ENCODE measurements at regions not wholly inside any gene's neighbourhood (a gene's known extent, or its start where the extent isn't known, plus 50 kb on each side); places are given as distances from the start of the nearest gene placed in this dataset.

DNA sequence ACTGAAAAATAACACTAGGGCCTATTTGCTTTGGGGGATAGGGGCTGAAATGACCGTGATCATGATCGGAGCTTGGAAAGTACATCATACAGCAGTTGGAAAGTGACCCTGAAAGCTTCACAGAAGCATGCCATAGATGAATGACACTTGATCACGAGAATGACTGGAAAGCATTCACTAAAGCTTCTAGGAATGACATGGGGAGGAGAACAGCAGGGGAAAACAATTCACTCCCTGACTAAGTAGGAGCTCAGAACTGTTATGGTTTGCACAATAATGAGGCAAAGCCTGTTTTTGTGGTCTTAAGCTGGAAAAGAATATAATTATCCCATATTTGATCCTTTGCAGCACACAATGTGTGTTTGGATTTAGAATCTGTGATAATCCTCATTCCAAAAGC is 237.5 kb downstream of the NOL4 start:
- Histone ChIP-seq H3K4me1 (ENCODE audit: control insufficient read depth in 1 of 2, insufficient read depth in 2 of 2, low read length in 2 of 2) (no peaks in the 10 kb centered on the region), H3K9me3 (ENCODE audit: control insufficient read depth in 1 of 2, low read length in 2 of 2) (no peaks in the 10 kb centered on the region), H3K27me3 (ENCODE audit: control insufficient read depth in 1 of 2, insufficient read depth in 2 of 2, low read length in 2 of 2) (no peaks in the 10 kb centered on the region), H3K27ac (ENCODE audit: low read depth, low read length) (no peak overlapping the region), H3K9ac (ENCODE audit: low read depth in 1 of 2, low read length in 2 of 2) (no peak overlapping the region), H3K4me3 (ENCODE audit: low read depth in 1 of 2, low read length in 2 of 2) (no peak overlapping the region), H3K36me3 (ENCODE audit: control insufficient read depth in 1 of 2, insufficient read depth in 2 of 2, low read length in 2 of 2) (no peaks in the 10 kb centered on the region)

DNA sequence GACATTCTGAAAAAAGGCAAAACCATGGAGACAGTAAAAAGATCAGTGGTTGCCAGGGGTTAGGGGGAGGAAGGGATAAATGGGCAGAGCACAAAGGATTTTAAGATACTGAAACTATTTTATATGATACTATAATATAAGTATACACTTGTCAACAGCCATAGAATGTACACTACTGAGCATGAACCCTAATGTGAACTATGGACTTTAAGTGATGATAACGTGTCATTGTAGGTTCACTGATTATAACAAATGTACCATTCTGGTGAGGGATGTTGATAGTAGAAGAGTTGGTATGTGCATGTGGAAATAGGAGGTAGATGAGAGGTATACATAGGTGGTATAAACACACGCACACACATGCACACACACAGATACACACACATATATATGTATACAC is 241.6 kb downstream of the NOL4 start:
- H3K9ac ChIP-seq (ENCODE audit: low read depth in 1 of 2, low read length in 2 of 2): no peak overlapping the region
- H3K4me1 ChIP-seq (ENCODE audit: control insufficient read depth in 1 of 2, insufficient read depth in 2 of 2, low read length in 2 of 2): no peaks in the 10 kb centered on the region
- H3K9me3 ChIP-seq (ENCODE audit: control insufficient read depth in 1 of 2, low read length in 2 of 2): no peaks in the 10 kb centered on the region
- H3K4me3 ChIP-seq (ENCODE audit: low read depth in 1 of 2, low read length in 2 of 2): no peak overlapping the region
- H3K27ac ChIP-seq (ENCODE audit: low read depth, low read length): no peak overlapping the region
- no peaks in the 10 kb centered on the region for H3K36me3 ChIP-seq (ENCODE audit: control insufficient read depth in 1 of 2, insufficient read depth in 2 of 2, low read length in 2 of 2)
- H3K27me3 ChIP-seq (ENCODE audit: control insufficient read depth in 1 of 2, insufficient read depth in 2 of 2, low read length in 2 of 2): no peaks in the 10 kb centered on the region

DNA sequence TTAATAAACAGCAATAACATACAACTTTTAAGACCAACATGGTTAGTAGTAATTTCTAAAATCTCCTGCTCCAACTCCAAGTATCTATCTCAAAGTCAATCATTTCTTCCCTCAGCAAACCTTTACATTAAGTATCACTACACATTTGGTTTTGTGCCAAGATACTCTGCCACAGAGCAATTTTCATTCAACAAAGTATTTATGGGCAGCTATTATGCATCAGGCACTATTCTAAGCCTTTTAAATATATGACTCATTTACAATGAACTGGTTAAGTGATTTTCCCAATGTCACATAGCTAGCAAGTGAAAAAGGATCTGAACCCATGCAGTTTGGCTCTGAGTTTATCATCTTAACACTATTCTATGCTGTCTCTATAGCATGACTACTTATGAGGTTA is 264.3 kb downstream of the NOL4 start:
- H3K9ac ChIP-seq (ENCODE audit: low read depth in 1 of 2, low read length in 2 of 2): no peak overlapping the region
- no peak overlapping the region for H3K4me3 ChIP-seq (ENCODE audit: low read depth in 1 of 2, low read length in 2 of 2)
- no peak overlapping the region for H3K27ac ChIP-seq (ENCODE audit: low read depth, low read length)
- H3K4me1 ChIP-seq (ENCODE audit: control insufficient read depth in 1 of 2, insufficient read depth in 2 of 2, low read length in 2 of 2): no peaks in the 10 kb centered on the region
- no peaks in the 10 kb centered on the region for H3K9me3 ChIP-seq (ENCODE audit: control insufficient read depth in 1 of 2, low read length in 2 of 2)
- H3K27me3 ChIP-seq (ENCODE audit: control insufficient read depth in 1 of 2, insufficient read depth in 2 of 2, low read length in 2 of 2): no peaks in the 10 kb centered on the region
- no peaks in the 10 kb centered on the region for H3K36me3 ChIP-seq (ENCODE audit: control insufficient read depth in 1 of 2, insufficient read depth in 2 of 2, low read length in 2 of 2)

DNA sequence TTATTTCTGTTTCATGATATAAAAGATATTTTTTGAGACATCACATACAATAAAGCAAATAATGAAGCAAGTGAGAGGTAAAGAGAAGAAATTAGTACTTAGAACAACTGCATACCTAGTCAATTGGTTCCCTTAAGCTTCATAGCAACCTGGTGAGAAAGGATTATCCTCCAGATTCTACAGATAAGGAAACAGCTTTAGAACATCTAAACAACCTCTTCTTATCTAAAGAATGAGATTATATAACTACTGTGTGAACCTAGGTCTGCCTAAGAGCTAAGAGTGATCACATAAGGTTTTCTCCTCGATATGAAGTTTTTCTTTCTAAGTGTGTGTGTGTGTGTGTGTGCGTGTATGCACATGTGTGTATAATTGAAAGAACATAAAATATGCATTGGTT is 265.1 kb downstream of the NOL4 start:
- Histone ChIP-seq H3K27me3 (ENCODE audit: control insufficient read depth in 1 of 2, insufficient read depth in 2 of 2, low read length in 2 of 2) (no peaks in the 10 kb centered on the region), H3K36me3 (ENCODE audit: control insufficient read depth in 1 of 2, insufficient read depth in 2 of 2, low read length in 2 of 2) (no peaks in the 10 kb centered on the region), H3K27ac (ENCODE audit: low read depth, low read length) (no peak overlapping the region), H3K9ac (ENCODE audit: low read depth in 1 of 2, low read length in 2 of 2) (no peak overlapping the region), H3K9me3 (ENCODE audit: control insufficient read depth in 1 of 2, low read length in 2 of 2) (no peaks in the 10 kb centered on the region), H3K4me3 (ENCODE audit: low read depth in 1 of 2, low read length in 2 of 2) (no peak overlapping the region), H3K4me1 (ENCODE audit: control insufficient read depth in 1 of 2, insufficient read depth in 2 of 2, low read length in 2 of 2) (no peaks in the 10 kb centered on the region)

DNA sequence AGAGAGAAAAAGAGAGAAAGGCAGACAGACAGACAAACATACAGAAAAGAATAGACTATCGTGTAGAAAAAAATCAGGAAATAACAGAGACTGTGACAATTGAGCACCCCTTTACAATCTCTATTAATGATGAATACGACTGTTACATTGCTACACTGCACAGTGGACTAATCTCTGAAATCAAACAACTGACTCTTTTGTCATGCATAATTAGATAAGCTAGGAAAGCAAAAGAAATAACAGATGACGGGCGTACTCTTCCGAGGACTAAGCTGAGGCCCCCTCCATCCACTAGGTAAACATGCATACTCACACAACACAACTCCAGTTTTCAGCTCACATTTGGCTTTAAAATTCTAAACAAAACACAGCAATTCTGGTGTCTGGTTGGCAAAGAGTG is 267.0 kb downstream of the NOL4 start:
- Histone ChIP-seq H3K9me3 (ENCODE audit: control insufficient read depth in 1 of 2, low read length in 2 of 2) (no peaks in the 10 kb centered on the region), H3K4me1 (ENCODE audit: control insufficient read depth in 1 of 2, insufficient read depth in 2 of 2, low read length in 2 of 2) (no peaks in the 10 kb centered on the region), H3K4me3 (ENCODE audit: low read depth in 1 of 2, low read length in 2 of 2) (no peak overlapping the region), H3K27ac (ENCODE audit: low read depth, low read length) (no peak overlapping the region), H3K9ac (ENCODE audit: low read depth in 1 of 2, low read length in 2 of 2) (no peak overlapping the region), H3K36me3 (ENCODE audit: control insufficient read depth in 1 of 2, insufficient read depth in 2 of 2, low read length in 2 of 2) (no peaks in the 10 kb centered on the region), H3K27me3 (ENCODE audit: control insufficient read depth in 1 of 2, insufficient read depth in 2 of 2, low read length in 2 of 2) (no peaks in the 10 kb centered on the region)

GRCh38 chr18:33951031-33951430 is 273.7 kb downstream of the NOL4 start:
- H3K4me3 ChIP-seq (ENCODE audit: low read depth in 1 of 2, low read length in 2 of 2): no peak overlapping the region
- no peaks in the 10 kb centered on the region for H3K4me1 ChIP-seq (ENCODE audit: control insufficient read depth in 1 of 2, insufficient read depth in 2 of 2, low read length in 2 of 2)
- no peaks in the 10 kb centered on the region for H3K9me3 ChIP-seq (ENCODE audit: control insufficient read depth in 1 of 2, low read length in 2 of 2)
- H3K36me3 ChIP-seq (ENCODE audit: control insufficient read depth in 1 of 2, insufficient read depth in 2 of 2, low read length in 2 of 2): no peaks in the 10 kb centered on the region
- no peak overlapping the region for H3K9ac ChIP-seq (ENCODE audit: low read depth in 1 of 2, low read length in 2 of 2)
- no peak overlapping the region for H3K27ac ChIP-seq (ENCODE audit: low read depth, low read length)
- H3K27me3 ChIP-seq (ENCODE audit: control insufficient read depth in 1 of 2, insufficient read depth in 2 of 2, low read length in 2 of 2): no peaks in the 10 kb centered on the region

DNA sequence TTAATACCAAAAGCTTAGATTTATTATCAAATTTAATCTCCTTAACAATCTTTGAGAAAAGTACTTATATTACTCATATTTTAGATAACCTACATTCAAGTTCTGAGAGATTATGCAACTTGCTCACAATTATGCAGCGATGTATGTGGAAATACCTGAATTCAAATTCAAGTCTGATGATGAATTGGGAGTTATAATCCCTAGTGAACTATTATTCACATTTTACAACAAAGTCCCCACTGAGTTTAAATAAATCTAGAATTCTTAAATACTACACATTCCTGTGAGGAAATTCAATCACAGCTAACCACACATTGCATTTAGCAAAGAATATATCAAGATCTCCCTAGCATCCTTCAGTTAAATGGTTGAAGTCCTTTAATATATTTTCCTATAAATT is 278.4 kb downstream of the NOL4 start:
- Histone ChIP-seq H3K9ac (ENCODE audit: low read depth in 1 of 2, low read length in 2 of 2) (no peak overlapping the region), H3K9me3 (ENCODE audit: control insufficient read depth in 1 of 2, low read length in 2 of 2) (no peaks in the 10 kb centered on the region), H3K27me3 (ENCODE audit: control insufficient read depth in 1 of 2, insufficient read depth in 2 of 2, low read length in 2 of 2) (no peaks in the 10 kb centered on the region), H3K27ac (ENCODE audit: low read depth, low read length) (no peak overlapping the region), H3K36me3 (ENCODE audit: control insufficient read depth in 1 of 2, insufficient read depth in 2 of 2, low read length in 2 of 2) (no peaks in the 10 kb centered on the region), H3K4me3 (ENCODE audit: low read depth in 1 of 2, low read length in 2 of 2) (no peak overlapping the region), H3K4me1 (ENCODE audit: control insufficient read depth in 1 of 2, insufficient read depth in 2 of 2, low read length in 2 of 2) (no peaks in the 10 kb centered on the region)

GRCh38 chr18:33944493-33944892 is 280.2 kb downstream of the NOL4 start:
- H3K9me3 ChIP-seq (ENCODE audit: control insufficient read depth in 1 of 2, low read length in 2 of 2): no peaks in the 10 kb centered on the region
- no peak overlapping the region for H3K4me3 ChIP-seq (ENCODE audit: low read depth in 1 of 2, low read length in 2 of 2)
- H3K36me3 ChIP-seq (ENCODE audit: control insufficient read depth in 1 of 2, insufficient read depth in 2 of 2, low read length in 2 of 2): no peaks in the 10 kb centered on the region
- no peak overlapping the region for H3K27ac ChIP-seq (ENCODE audit: low read depth, low read length)
- H3K27me3 ChIP-seq (ENCODE audit: control insufficient read depth in 1 of 2, insufficient read depth in 2 of 2, low read length in 2 of 2): no peaks in the 10 kb centered on the region
- no peaks in the 10 kb centered on the region for H3K4me1 ChIP-seq (ENCODE audit: control insufficient read depth in 1 of 2, insufficient read depth in 2 of 2, low read length in 2 of 2)
- H3K9ac ChIP-seq (ENCODE audit: low read depth in 1 of 2, low read length in 2 of 2): no peak overlapping the region

DNA sequence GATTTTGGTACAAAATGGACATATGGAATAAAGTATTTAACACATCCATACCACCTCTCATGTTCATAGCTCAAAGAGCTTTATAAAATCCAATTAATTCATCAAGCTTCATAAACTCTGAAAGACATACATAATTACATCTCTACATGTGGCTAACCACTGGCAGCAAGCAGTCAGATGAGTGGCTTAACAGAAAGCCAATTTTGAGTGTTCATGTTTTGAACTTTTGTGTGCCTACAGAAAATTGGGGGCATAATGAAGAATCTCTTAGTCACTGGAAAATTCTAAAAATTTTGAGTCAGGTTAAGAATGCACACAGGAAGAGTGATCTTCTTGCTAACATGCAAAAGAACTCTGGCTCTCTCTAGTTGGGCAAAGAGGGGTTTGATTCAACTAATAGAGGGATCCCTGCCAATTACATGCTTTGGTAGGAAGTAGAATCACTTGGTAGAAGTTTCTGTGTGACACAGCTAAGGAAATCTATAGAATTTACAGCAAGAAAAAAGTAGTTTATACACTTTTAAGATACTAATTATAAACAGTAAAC is 287.4 kb downstream of the NOL4 start:
- H3K9ac ChIP-seq (ENCODE audit: low read depth in 1 of 2, low read length in 2 of 2): no peak overlapping the region
- H3K9me3 ChIP-seq (ENCODE audit: control insufficient read depth in 1 of 2, low read length in 2 of 2): no peaks in the 10 kb centered on the region
- H3K36me3 ChIP-seq (ENCODE audit: control insufficient read depth in 1 of 2, insufficient read depth in 2 of 2, low read length in 2 of 2): no peaks in the 10 kb centered on the region

DNA sequence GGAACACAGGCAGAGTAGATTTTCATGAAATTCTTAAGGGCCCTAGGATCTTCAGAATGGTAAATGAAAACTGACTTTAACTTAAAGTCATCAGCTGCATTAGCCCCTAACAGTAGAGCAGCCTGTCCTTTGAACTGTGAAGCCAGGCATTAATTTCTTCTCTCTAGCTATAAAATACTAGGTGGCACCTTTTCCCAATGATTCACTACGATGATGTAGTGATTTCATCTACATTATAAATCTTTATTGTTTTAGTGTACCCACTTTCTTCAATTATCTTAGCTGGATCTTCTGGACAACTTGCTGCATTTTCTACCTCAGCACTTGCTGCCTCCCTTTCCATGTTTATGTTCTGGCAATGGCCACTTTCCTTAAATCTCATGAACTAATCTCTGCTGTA is 290.5 kb downstream of the NOL4 start:
- H3K27ac ChIP-seq (ENCODE audit: low read depth, low read length): no peak overlapping the region
- no peak overlapping the region for H3K4me3 ChIP-seq (ENCODE audit: low read depth in 1 of 2, low read length in 2 of 2)
- no peaks in the 10 kb centered on the region for H3K36me3 ChIP-seq (ENCODE audit: control insufficient read depth in 1 of 2, insufficient read depth in 2 of 2, low read length in 2 of 2)
- H3K4me1 ChIP-seq (ENCODE audit: control insufficient read depth in 1 of 2, insufficient read depth in 2 of 2, low read length in 2 of 2): no peaks in the 10 kb centered on the region
- no peak overlapping the region for H3K9ac ChIP-seq (ENCODE audit: low read depth in 1 of 2, low read length in 2 of 2)
- no peaks in the 10 kb centered on the region for H3K27me3 ChIP-seq (ENCODE audit: control insufficient read depth in 1 of 2, insufficient read depth in 2 of 2, low read length in 2 of 2)
- H3K9me3 ChIP-seq (ENCODE audit: control insufficient read depth in 1 of 2, low read length in 2 of 2): no peaks in the 10 kb centered on the region

More for the DNA sequence above, 287.4 kb downstream of the NOL4 start:
- H3K4me1 ChIP-seq (ENCODE audit: control insufficient read depth in 1 of 2, insufficient read depth in 2 of 2, low read length in 2 of 2): no peaks in the 10 kb centered on the region
- no peaks in the 10 kb centered on the region for H3K27me3 ChIP-seq (ENCODE audit: control insufficient read depth in 1 of 2, insufficient read depth in 2 of 2, low read length in 2 of 2)
- no peak overlapping the region for H3K27ac ChIP-seq (ENCODE audit: low read depth, low read length)
- H3K4me3 ChIP-seq (ENCODE audit: low read depth in 1 of 2, low read length in 2 of 2): no peak overlapping the region

DNA sequence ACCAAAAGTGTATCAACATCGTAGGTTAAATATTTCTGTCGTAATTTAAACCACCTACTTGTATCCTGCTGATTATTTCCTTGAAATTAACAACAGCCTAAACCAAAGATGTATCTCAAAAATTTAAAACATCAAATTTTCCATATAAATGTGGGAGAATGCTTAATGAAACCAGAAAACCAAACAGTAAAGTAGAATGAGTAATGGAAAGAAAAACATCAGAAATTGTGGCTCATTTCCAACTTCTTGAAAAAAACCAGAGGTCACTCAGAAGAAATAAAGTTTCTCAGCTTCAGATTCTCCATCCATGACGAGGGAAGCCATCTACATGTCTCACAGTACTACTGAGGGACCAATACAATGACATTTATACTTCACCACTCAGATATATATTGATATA is 296.5 kb downstream of the NOL4 start:
- no peaks in the 10 kb centered on the region for H3K4me1 ChIP-seq (ENCODE audit: control insufficient read depth in 1 of 2, insufficient read depth in 2 of 2, low read length in 2 of 2)
- no peak overlapping the region for H3K9ac ChIP-seq (ENCODE audit: low read depth in 1 of 2, low read length in 2 of 2)
- no peaks in the 10 kb centered on the region for H3K36me3 ChIP-seq (ENCODE audit: control insufficient read depth in 1 of 2, insufficient read depth in 2 of 2, low read length in 2 of 2)
- H3K9me3 ChIP-seq (ENCODE audit: control insufficient read depth in 1 of 2, low read length in 2 of 2): no peaks in the 10 kb centered on the region
- H3K4me3 ChIP-seq (ENCODE audit: low read depth in 1 of 2, low read length in 2 of 2): no peak overlapping the region
- H3K27ac ChIP-seq (ENCODE audit: low read depth, low read length): no peak overlapping the region
- no peaks in the 10 kb centered on the region for H3K27me3 ChIP-seq (ENCODE audit: control insufficient read depth in 1 of 2, insufficient read depth in 2 of 2, low read length in 2 of 2)
